ENCODE measurements at regions not wholly inside any gene's neighbourhood (a gene's known extent, or its start where the extent isn't known, plus 50 kb on each side); places are given as distances from the start of the nearest gene placed in this dataset.

GRCh38 chr5:133760532-133760931, 148.2 kb upstream of the FSTL4 start:
- no peak for DNase-seq

- DNase-seq = no peak
Observed at GRCh38 chr5:133758641-133759040, 146.3 kb upstream of the FSTL4 start.

DNA sequence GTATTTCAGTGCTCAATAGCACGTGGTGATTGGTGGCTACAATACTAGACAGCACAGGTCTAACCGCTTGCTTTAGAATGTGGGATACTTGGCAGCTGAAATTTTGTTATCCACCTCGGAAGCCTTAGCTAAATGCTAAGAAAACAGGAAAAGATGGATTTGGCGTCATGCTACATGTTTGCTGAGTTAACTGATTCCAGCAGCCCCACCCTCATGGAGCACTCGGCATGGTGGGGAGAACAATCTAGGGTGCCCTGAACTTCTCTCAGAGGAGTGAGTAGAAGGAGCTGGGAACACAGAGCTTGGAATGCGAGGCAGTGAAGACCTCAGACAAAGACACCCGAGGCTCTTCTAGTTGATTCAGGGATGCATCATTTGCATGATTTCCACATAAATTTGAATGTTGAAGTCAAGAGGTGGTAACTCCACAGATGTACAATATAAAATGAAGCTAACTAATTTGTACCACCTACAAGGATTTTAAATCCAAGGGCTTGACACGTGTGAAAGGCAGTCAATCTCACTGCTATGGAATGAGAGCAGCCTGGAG, 145.1 kb upstream of the FSTL4 start:
- DNase-seq = no peak

DNA sequence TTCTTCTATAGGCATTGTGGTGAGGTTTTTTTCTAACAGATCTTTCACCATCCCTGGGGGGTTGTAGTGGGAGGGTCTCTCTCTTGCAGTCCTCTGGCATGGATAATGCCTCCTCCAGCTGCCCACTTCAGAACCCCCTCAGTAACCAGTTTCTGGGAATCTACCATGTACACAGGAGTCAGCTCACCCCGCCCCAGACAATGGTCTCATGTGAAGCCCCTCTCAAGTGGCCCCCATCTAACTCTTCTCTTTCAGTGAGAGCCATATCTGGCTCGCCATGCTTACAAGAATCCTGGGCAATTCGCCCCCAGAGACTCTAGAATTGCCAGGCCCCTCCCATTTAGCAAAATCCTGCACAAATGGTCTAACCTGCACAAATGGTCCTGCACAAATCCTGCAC, 144.4 kb upstream of the FSTL4 start:
- no peak for DNase-seq

GRCh38 chr5:133756036-133756435, 143.7 kb upstream of the FSTL4 start:
- DNase-seq = no peak

DNA sequence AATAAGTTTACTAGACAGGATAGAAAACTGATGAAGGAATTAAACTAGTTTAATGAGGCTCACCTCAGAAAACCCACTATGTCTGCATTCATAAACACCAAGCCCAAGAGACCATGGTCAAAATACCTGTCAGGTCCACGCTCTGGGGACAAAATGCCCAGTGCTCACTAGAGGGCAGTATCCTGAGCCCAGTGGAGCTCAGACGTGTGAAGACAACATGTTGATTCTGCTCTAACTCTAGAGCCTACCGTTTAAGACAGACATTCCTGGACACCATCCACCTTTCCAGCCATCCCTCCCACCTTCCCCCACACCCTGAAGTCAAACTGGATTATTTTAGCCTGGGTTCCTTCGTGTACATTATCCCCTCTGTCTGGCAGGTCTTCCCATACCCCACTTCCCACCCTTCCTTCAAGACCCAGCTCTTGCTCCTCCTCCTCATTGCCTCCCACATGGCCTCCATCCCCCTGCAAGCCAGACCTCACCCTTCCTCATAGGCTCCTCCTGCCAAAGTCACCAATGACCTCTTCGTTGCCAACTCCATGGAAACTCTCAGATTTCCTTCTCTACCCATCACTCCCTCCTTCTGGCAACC, 142.3 kb upstream of the FSTL4 start:
- DNase-seq = no peak

GRCh38 chr5:133753856-133754255, 141.5 kb upstream of the FSTL4 start:
- DNase-seq = no peak

- no peak for DNase-seq
Observed at GRCh38 chr5:133751846-133752245, 139.5 kb upstream of the FSTL4 start.

GRCh38 chr5:133751421-133751820, 139.1 kb upstream of the FSTL4 start:
- DNase-seq = no peak

DNA sequence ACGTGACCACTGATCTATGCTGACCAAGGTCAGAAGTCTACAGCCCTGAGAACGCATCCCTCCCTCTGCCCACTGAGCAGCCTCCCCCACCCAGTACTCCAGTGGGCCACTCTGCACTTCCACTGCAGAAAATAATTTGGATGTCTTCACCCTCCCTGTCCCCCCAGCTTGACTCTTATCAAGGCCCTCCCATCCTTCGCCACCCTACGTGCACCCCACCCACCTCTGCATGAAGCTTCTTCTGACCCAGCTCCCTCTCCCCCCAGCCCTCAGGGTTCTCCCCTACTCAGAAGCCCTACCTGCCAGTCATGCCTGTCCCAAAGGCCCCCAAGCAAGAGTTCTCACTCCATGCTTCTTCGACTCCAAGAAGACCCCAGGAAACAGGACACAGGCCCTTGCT, 138.5 kb upstream of the FSTL4 start:
- DNase-seq = no peak

DNA sequence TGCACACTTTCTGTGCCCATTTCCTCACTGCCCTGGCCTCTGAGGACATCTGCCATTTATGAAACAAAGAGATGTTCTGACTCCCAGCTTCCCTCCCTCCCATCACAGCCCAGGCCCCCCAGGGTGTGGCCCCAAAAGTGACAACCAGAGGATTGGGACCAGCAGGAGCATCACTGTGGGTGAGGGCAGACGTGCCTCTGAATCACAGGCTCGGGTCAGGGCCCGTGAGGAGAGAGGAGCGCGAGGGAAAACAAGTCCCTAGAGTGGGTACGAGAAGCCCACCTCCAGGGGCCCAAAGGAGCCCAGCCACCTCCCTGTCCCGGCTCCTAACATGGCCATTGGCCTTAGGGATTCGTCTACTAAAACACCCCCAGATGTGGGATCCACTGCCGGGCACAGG, 138.0 kb upstream of the FSTL4 start:
- no peak for DNase-seq

- no peak for DNase-seq
Observed at GRCh38 chr5:133749331-133749985, 137.1 kb upstream of the FSTL4 start.

DNA sequence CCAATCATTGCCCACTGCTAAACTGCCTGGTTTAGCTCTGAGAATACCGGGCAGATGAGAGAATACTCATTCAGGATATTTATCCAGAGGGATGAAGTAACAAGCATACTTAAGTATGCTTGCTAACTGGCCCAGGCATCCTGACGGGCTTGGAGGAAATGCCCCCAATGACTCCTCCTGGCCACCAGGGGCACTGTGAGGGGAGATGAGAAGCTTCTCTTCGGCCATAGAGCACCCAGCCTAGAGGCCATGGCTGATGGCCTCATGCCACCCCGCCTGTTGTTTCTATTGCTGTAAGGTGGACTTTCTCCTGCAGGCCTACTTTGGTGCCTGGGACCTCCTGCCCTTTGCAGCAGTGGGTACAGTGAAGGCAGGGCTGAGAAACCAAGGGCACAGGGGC, 134.5 kb upstream of the FSTL4 start:
- DNase-seq = no peak

DNA sequence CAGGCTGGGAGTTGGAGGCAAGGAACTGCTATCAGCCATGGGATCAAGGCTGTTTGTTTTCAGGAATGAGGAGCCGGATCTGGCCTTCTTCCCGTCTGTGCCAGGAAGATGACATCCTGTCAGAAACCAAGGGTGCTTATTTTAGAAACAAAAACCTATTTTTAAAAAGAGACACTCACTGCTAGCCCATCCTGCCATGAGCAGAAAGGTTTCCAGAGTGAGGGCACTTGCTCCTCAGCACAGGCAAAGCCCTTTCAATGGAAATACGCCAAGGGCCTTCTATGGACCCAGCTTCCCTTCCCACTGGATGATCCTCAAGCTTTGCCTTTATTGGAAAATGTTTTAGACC, 132.6 kb upstream of the FSTL4 start:
- DNase-seq = no peak

DNA sequence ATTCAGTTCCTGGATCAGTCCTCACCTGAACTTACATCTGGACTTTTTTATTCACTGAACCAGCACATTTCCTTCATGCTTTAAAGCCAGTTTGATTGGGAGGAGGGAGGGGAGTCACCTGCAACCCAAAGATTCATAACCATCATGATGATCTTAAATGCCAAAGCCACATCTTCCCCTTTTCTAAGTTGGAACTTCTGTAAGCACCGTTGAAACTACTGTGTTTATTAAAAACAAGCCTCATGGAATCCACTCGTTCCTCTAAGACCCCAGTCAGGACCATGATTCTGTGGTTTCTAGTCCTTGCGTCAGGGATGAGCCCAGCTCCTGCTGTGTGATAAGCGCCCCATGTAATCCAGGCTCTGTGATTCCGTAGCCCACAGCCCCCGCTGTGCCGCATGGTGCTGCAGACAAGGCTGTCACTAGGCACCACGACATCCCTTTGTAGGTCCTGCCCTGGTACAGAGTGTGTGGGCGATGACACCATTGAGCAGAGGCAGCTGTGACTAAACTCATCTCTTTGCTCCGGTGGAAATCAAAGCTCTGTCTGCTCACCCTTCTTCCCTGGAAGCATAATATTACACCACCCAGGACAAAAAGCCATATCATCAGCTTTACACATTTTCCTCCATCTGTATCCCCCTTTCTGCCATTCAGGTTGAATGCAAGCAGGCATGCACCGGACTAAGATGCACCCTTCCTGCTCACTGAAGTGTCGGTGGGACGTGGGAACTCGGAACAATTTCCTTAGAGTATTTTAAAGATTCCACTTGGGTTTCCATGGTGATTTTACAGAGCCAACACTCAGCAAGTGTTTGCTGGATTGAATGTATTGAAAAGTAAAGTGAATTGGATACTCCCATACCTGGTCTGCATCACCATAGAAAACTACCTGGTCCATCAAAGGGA, 132.0 kb upstream of the FSTL4 start:
- no peak for DNase-seq

DNA sequence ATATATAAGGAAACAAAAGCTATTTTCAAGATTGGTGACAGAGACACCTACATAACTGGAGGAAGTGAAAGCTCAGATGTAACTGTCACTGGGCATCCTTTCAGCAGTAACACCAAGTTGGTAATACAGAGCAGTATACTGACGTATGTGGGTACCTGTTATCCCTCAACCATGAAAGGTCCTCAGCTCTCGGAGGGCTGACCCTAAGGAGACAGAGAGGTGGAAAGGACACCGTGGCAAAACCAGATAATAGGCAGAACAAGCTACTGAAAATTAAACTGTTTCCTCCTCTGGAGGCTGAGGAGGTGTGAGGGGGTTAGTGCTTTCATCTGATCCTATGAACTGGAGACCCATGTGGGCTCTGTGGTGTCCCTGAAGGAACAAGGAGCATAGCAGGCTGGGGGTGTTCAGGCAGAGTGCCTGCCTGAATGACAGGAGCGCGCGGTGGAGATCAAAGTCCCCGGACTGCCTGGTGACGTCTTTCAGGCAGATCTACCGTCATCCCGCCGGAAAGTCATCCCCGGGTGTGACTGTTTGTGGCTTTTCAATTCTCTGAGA, 130.2 kb upstream of the FSTL4 start:
- no peak for DNase-seq

DNA sequence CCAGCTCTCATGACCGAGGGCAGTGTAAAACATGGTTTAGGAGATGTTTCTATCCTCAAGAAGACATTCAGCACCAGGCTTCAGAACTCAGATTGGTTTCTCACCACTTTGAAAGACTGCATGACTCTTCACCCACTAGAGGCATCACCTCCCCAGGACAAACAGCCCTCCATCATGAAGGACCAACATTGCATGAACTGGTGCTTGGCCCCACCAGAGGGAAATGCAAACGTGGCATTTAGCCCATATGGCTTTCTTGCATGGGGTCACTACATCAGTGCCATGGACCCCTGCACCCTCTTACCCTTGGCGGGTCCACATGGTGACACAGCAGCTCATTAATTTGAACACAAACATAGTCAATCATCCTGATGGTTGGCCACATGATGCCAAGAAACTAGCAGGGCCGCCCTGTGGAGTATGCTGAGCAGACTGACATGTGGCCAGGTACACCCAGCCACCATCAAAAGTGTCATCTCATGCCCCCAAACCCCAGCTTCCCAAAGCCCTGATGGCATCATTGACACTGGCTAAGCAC, 129.5 kb upstream of the FSTL4 start:
- no peak for DNase-seq

- DNase-seq = no peak
Observed at GRCh38 chr5:133741396-133741795, 129.1 kb upstream of the FSTL4 start.

- no peak for DNase-seq
Observed at GRCh38 chr5:133739181-133739780, 126.9 kb upstream of the FSTL4 start.

DNA sequence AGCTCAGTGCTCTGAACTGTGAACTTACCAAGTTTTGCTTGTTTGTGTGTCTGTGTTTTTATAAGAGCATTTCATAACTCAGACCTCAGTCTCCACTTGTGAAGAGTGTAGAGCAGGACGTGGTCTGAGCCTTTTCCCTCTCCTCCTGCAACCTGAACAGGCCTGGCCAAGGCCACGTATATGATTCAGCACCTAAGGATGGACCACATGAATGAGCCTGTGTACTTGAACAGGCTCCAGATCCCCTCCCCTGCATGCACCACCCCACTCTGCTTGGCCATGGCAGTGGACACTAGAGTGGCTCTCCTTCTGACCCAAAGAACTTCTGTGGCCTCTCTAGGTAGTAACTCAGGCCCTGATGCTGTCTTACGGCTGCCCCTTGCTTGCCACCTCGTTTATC, 125.9 kb upstream of the FSTL4 start:
- DNase-seq = no peak

DNA sequence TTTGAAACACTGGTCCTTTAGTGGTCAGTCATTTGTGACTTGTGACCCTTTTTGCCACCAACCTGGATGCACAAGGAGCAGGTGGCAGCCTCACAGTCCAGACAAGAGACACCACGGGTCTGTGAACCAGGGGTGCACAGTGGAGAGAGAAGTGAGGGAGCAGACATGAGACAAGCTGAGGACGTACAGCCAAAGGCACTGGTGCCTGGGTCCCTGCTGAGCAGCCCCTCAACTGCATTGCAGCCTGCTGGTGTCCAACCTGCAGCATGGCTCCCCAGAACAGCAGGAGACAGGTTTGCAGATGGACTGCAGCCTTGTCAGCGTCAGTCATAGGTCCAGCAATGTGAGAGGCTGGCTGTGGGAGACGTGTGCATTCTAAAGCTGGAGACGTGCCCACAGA, 124.2 kb upstream of the FSTL4 start:
- DNase-seq = no peak

DNA sequence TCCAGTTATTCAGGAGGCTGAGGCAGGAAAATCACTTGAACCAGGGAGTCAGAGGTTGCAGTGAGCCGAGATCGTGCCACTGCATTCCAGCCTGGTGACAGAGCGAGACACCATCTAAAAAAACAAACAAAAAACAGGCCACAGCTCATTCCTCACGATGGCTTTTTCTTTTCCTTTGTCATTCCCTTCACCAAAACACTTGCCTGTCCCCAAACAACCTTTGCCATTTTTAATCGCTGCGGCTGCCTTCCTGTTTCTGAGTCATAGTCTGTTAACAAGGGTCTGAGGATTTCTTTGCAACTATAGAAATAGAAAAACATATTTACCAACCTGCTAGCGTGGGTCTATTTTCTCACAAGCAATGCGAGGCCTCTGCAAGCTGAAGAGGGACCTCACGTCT, 123.0 kb upstream of the FSTL4 start:
- DNase-seq = no peak

- DNase-seq = no peak
Observed at GRCh38 chr5:133734916-133735315, 122.6 kb upstream of the FSTL4 start.

Data from CD4-positive, alpha-beta T cell treated with Interleukin-4 for 4 hours (primary cell).